ENCODE measurements at regions not wholly inside any gene's neighbourhood (a gene's known extent, or its start where the extent isn't known, plus 50 kb on each side); places are given as distances from the start of the nearest gene placed in this dataset.

- no peaks in the 10 kb centered on the region for H3K9me3 ChIP-seq
- WGBS: 63% methylated on average over 1 of the region's 1 CpG
- no peak overlapping the region for H3K4me3 ChIP-seq
Measured at GRCh38 chr7:81526971-81527370, 242.9 kb downstream of the HGF start.

DNA sequence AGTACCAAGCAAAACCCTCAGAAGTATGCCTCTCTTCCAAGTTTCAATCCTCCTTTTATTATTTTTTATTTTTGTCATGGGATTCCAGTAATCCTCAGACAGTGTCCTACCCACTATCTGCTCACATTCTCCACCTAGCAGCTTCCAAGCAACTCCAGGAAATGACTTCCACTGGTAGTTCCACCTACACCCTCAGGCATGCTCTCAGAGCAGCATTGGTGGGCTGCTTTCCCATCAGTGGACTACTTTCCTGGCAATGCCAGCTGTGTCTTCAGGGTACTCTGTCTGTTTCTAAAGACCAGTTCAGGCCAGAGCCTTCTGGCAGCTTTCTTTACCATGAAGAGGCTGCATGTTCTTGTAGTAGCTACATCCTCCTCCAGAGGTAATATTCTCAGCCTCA is 244.0 kb downstream of the HGF start:
- no peaks in the 10 kb centered on the region for H3K4me1 ChIP-seq
- no peak overlapping the region for H3K27ac ChIP-seq
- TF ChIP-seq POLR2A (IDR thresholded peaks at IDR 0.05): no peak
- TF ChIP-seq, protein P1, sequence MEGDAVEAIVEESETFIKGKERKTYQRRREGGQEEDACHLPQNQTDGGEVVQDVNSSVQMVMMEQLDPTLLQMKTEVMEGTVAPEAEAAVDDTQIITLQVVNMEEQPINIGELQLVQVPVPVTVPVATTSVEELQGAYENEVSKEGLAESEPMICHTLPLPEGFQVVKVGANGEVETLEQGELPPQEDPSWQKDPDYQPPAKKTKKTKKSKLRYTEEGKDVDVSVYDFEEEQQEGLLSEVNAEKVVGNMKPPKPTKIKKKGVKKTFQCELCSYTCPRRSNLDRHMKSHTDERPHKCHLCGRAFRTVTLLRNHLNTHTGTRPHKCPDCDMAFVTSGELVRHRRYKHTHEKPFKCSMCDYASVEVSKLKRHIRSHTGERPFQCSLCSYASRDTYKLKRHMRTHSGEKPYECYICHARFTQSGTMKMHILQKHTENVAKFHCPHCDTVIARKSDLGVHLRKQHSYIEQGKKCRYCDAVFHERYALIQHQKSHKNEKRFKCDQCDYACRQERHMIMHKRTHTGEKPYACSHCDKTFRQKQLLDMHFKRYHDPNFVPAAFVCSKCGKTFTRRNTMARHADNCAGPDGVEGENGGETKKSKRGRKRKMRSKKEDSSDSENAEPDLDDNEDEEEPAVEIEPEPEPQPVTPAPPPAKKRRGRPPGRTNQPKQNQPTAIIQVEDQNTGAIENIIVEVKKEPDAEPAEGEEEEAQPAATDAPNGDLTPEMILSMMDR (IDR thresholded peaks at IDR 0.05): no peak
- TF ChIP-seq EP300 (IDR thresholded peaks at IDR 0.05): no peak
- TF ChIP-seq POLR2AphosphoS5 (IDR thresholded peaks at IDR 0.05): no peak
- H3K36me3 ChIP-seq: no peaks in the 10 kb centered on the region
- no peaks in the 10 kb centered on the region for H3K9me3 ChIP-seq
- no peak for DNase-seq (ENCODE audit: low spot score in 2 of 2)
- H3K4me3 ChIP-seq: no peak overlapping the region
- no peaks in the 10 kb centered on the region for H3K27me3 ChIP-seq

More at GRCh38 chr7:81526971-81527370, 242.9 kb downstream of the HGF start:
- no peaks in the 10 kb centered on the region for H3K4me1 ChIP-seq
- TF ChIP-seq, protein P1 (IDR thresholded peaks at IDR 0.05): no peak
- TF ChIP-seq EP300 (IDR thresholded peaks at IDR 0.05) (no peak), POLR2AphosphoS5 (IDR thresholded peaks at IDR 0.05) (no peak), POLR2A (IDR thresholded peaks at IDR 0.05) (no peak)
- no peak for DNase-seq (ENCODE audit: low spot score in 2 of 2)
- H3K36me3 ChIP-seq: no peaks in the 10 kb centered on the region
- H3K27ac ChIP-seq: no peak overlapping the region
- H3K27me3 ChIP-seq: no peaks in the 10 kb centered on the region

GRCh38 chr7:81519886-81520285 is 250.0 kb downstream of the HGF start:
- no peak for DNase-seq (ENCODE audit: low spot score in 2 of 2)

GRCh38 chr7:81516898-81517297 is 252.9 kb downstream of the HGF start:
- Histone ChIP-seq H3K27me3 (no peaks in the 10 kb centered on the region), H3K9me3 (no peaks in the 10 kb centered on the region), H3K36me3 (no peaks in the 10 kb centered on the region), H3K4me3 (no peak overlapping the region), H3K4me1 (no peaks in the 10 kb centered on the region), H3K27ac (no peak overlapping the region)
- TF ChIP-seq EP300 (IDR thresholded peaks at IDR 0.05) (no peak), POLR2A (IDR thresholded peaks at IDR 0.05) (no peak), POLR2AphosphoS5 (IDR thresholded peaks at IDR 0.05) (no peak)
- TF ChIP-seq, protein P1 (IDR thresholded peaks at IDR 0.05): no peak
- no peak for DNase-seq (ENCODE audit: low spot score in 2 of 2)

More at GRCh38 chr7:81519886-81520285, 250.0 kb downstream of the HGF start:
- Histone ChIP-seq H3K27me3 (no peaks in the 10 kb centered on the region), H3K4me1 (no peaks in the 10 kb centered on the region), H3K9me3 (no peaks in the 10 kb centered on the region), H3K36me3 (no peaks in the 10 kb centered on the region), H3K4me3 (no peak overlapping the region), H3K27ac (no peak overlapping the region)
- no peak for TF ChIP-seq POLR2A (IDR thresholded peaks at IDR 0.05)
- TF ChIP-seq POLR2AphosphoS5 (IDR thresholded peaks at IDR 0.05): no peak
- TF ChIP-seq, protein P1 (IDR thresholded peaks at IDR 0.05): no peak
- no peak for TF ChIP-seq EP300 (IDR thresholded peaks at IDR 0.05)
- WGBS: 9% methylated on average over 1 of the region's 1 CpG

DNA sequence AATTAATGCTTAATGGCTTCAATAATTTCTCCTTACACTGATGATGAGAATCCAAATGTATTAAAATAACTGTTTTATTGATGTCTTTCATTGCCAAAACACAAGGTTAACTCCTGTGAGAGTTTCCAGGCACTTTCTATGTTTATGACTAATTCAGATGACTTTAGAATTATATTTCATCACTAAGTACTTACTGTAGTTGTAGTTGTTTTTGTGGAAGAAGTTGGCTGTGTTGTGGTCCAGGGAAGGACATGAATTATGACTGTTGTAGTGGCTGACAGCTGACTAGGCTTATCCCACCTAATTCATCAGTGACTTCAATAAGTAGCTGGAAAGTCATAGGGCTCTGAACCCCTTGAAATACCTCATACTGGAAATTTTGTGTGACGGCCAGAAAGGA is 254.8 kb downstream of the HGF start:
- 78% methylated on average over 1 of the region's 1 CpG for WGBS
- DNase-seq (ENCODE audit: low spot score in 2 of 2): no peak
- no peak overlapping the region for H3K27ac ChIP-seq
- no peak for TF ChIP-seq EP300 (IDR thresholded peaks at IDR 0.05)
- TF ChIP-seq, protein P1 (IDR thresholded peaks at IDR 0.05): no peak
- TF ChIP-seq POLR2AphosphoS5 (IDR thresholded peaks at IDR 0.05): no peak
- no peak for TF ChIP-seq POLR2A (IDR thresholded peaks at IDR 0.05)
- no peaks in the 10 kb centered on the region for H3K4me1 ChIP-seq
- no peaks in the 10 kb centered on the region for H3K9me3 ChIP-seq
- no peaks in the 10 kb centered on the region for H3K36me3 ChIP-seq
- H3K4me3 ChIP-seq: no peak overlapping the region
- no peaks in the 10 kb centered on the region for H3K27me3 ChIP-seq

All from suprapubic skin (tissue), 4 donors.